A673 (cell line): ENCODE measurements at regions not wholly inside any gene's neighbourhood (a gene's known extent, or its start where the extent isn't known, plus 50 kb on each side); places are given as distances from the start of the nearest gene placed in this dataset.

Experiments
- BruUV-seq: library from RNA; stranded (reverse); fragments of 400-500 nt; replicated peaks from 2 replicates; lab custom pipeline; 2021; lab: Mats Ljungman, UMichigan
- CTCF ChIA-PET: fragments of 300-600 bp; sonication (Branson Sonifier 250); formaldehyde crosslinking; loops from one replicate; lab custom pipeline; 2022; ENCODE audit warnings: antibody characterized with exemption; lab: Charles Lee
- POLR2A ChIA-PET: fragments of 300-600 bp; sonication (Branson Sonifier 250); formaldehyde crosslinking; loops from one replicate; lab custom pipeline; 2022; ENCODE audit warnings: antibody characterized with exemption; ENCODE audit not compliant: low non-redundant PET; lab: Charles Lee
- DNase-seq: peaks from one replicate; pipeline ENCODE4 v3.0.0-alpha.2; 2015; ENCODE audit warnings: low spot score
- H3K27ac ChIP-seq: fragments of 200-600 bp; sonication (generic); 2 replicates; pipeline ENCODE4 v1.5.1; 2016; ENCODE audit warnings: mixed run types, low read depth, mild to moderate bottlenecking, mixed read lengths, antibody characterized with exemption, low read length; ENCODE audit not compliant: poor library complexity, severe bottlenecking
- H3K27me3 ChIP-seq: fragments of 200-600 bp; sonication (generic); replicated peaks from 2 replicates; pipeline ENCODE4 v1.6.1; 2017; ENCODE audit warnings: mixed run types, low read depth, mild to moderate bottlenecking, mixed read lengths, antibody characterized with exemption, low read length; ENCODE audit not compliant: insufficient read depth, poor library complexity
- H3K36me3 ChIP-seq: fragments of 200-600 bp; sonication (generic); 2 replicates; pipeline ENCODE4 v1.6.1; 2016; ENCODE audit warnings: mixed run types, mild to moderate bottlenecking, mixed read lengths, antibody characterized with exemption, low read length; ENCODE audit not compliant: insufficient read depth, poor library complexity, severe bottlenecking
- H3K4me1 ChIP-seq: fragments of 200-600 bp; sonication (generic); 2 replicates; pipeline ENCODE4 v1.6.1; 2017; ENCODE audit warnings: mixed run types, mild to moderate bottlenecking, mixed read lengths, antibody characterized with exemption, low read length; ENCODE audit not compliant: insufficient read depth, poor library complexity, severe bottlenecking
- H3K4me3 ChIP-seq: fragments of 200-600 bp; sonication (generic); 2 replicates; pipeline ENCODE4 v1.5.1; 2016; ENCODE audit warnings: low read depth, mixed run types, mild to moderate bottlenecking, mixed read lengths, low read length; ENCODE audit not compliant: poor library complexity, severe bottlenecking
- H3K9me3 ChIP-seq: fragments of 200-600 bp; sonication (generic); 2 replicates; pipeline ENCODE4 v1.6.1; 2016; ENCODE audit warnings: mixed run types, low read depth, mild to moderate bottlenecking, mixed read lengths, antibody characterized with exemption, low read length; ENCODE audit not compliant: poor library complexity, severe bottlenecking
- CTCF ChIP-seq: fragments of 300-800, 200-600 bp; sonication (generic); conservative IDR thresholded peaks from 2 replicates; pipeline ENCODE4 v1.5.1; 2017; ENCODE audit warnings: low read depth, mild to moderate bottlenecking, antibody characterized with exemption, low read length, moderate library complexity, mixed read lengths
- EZH2 ChIP-seq: fragments of 200-600 bp; sonication (generic); IDR thresholded peaks from 2 replicates; pipeline ENCODE4 v1.6.1; 2017; ENCODE audit warnings: borderline replicate concordance, low read depth, mild to moderate bottlenecking, mixed read lengths, antibody characterized with exemption, low read length; ENCODE audit not compliant: poor library complexity, severe bottlenecking
- intact Hi-C: fragments of 100-400 bp; cut with micrococcal nuclease; formaldehyde crosslinking; loops from one replicate; pipeline ENCODE4 v1.10.0; 2022; ENCODE audit not compliant: unreplicated experiment

DNA sequence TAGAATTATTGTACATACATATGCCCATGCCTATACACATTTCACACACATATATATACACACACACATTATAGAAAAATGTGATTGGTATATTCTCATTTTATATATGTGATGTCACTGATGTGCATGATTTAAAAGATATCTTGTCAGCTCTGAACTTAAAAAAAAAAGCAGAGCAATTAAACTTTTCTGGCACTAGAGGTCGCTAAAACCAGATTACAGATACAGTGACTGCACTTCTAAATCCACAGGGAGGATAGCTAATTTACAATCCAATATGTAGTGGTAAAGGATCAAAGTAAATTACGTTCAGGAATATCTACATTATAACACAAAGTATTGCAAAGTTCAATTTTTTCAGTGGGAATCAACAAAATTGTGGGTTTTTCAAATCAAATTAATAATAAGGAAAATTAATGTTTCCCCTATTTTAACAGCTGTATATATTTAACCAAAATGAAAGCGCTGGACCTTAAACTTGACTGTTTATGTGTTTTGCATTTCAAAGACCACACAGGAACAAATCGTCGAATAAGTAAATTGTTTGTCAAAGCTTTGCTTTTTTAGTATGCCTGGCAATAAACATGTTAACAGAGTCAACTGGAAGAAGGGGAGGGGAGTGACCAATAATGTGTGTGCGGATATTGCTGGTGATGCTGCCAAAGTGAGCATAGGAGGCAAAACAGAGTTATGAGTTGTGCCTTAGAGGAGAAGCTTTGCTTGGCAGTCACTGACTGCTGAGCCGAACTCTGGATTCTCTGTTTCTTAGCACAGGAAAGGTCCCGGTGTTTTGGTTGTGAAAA is 1201.4 kb upstream of the C9orf72 start:
- Histone ChIP-seq H3K4me3 (no peak overlapping the region), H3K27me3 (no peaks in the 10 kb centered on the region), H3K4me1 (peaks cover 43% of the 10 kb centered on the region), H3K9me3 (no peaks in the 10 kb centered on the region), H3K27ac (peak overlapping the region; percentile 14), H3K36me3 (no peaks in the 10 kb centered on the region)
- peak; percentile 79 for DNase-seq
- POLR2A ChIA-PET: no interaction called here
- peak; percentile 80 for TF ChIP-seq CTCF
- no peak for TF ChIP-seq EZH2
- intact Hi-C loops: loop anchor here (5.0 to 10.0 kb wide), 2 partner anchors 50 to 438 kb away; partner anchors contain the start of gene LINGO2
- CTCF ChIA-PET: interaction anchor here (0.5 to 1.1 kb wide), 5 partner anchors 9 to 437 kb away, joined by 3 to 4 read pairs (median 3); no protein-coding TSS in a partner anchor
- BruUV-seq: no TSS peak

DNA sequence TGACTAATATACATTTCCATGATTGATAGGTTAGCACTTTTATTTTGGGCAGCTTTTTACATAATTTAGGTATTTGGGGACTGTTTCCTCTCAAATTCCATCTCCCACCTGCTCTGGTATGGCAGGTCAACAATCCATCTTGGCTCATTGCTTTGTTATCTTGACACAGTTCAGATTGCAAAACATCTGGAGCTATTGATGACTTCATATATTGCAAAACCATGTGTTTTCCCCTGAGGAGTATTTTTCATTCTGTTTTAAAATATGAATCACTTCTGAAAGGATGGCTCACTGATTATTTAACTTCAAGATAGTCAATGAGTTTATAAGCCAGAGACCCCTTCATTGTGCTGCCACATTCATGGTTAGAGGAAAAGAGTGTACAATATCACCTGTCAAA is 1206.0 kb upstream of the C9orf72 start:
- Histone ChIP-seq H3K9me3 (no peaks in the 10 kb centered on the region), H3K4me1 (peaks cover 58% of the 10 kb centered on the region), H3K27me3 (no peaks in the 10 kb centered on the region), H3K4me3 (no peak overlapping the region), H3K36me3 (no peaks in the 10 kb centered on the region), H3K27ac (no peak overlapping the region)
- TF ChIP-seq EZH2 (no peak), CTCF (no peak)
- DNase-seq: peak; percentile 20
- ChIA-PET POLR2A (no interaction called here), CTCF (no interaction called here)
- no TSS peak for BruUV-seq
- intact Hi-C loops: loop anchor here (5.0 to 10.0 kb wide), 2 partner anchors 46 to 433 kb away; partner anchors contain the start of gene LINGO2

- Histone ChIP-seq H3K27ac (no peak overlapping the region), H3K36me3 (no peaks in the 10 kb centered on the region), H3K4me1 (peaks cover 40% of the 10 kb centered on the region), H3K27me3 (no peaks in the 10 kb centered on the region), H3K9me3 (no peaks in the 10 kb centered on the region), H3K4me3 (no peak overlapping the region)
- intact Hi-C loops: no loop called here
- BruUV-seq: no TSS peak
- ChIA-PET CTCF (no interaction called here), POLR2A (no interaction called here)
- TF ChIP-seq CTCF (no peak), EZH2 (no peak)
- no peak for DNase-seq
These were observed 1208.2 kb upstream of the C9orf72 start for GRCh38 chr9:28781481-28781880.
